HG03066 (cell line): ENCODE measurements at regions not wholly inside any gene's neighbourhood (a gene's known extent, or its start where the extent isn't known, plus 50 kb on each side); places are given as distances from the start of the nearest gene placed in this dataset.
"Not testable (repeated sequence)": the region's sequence is repeated elsewhere in the genome, so short reads cannot be mapped to it uniquely, and the experiment has no call there.

ENCODE experiments used
- ATAC-seq: cut with Tn5 transposase; IDR thresholded peaks from one replicate; pipeline ENCODE4 v1.9.1; 2021; ENCODE audit warnings: low read depth; ENCODE audit not compliant: unreplicated experiment

GRCh38 chr6:137794516-137795201 lies 72.4 kb upstream of the TNFAIP3 start:
- no peak for ATAC-seq

DNA sequence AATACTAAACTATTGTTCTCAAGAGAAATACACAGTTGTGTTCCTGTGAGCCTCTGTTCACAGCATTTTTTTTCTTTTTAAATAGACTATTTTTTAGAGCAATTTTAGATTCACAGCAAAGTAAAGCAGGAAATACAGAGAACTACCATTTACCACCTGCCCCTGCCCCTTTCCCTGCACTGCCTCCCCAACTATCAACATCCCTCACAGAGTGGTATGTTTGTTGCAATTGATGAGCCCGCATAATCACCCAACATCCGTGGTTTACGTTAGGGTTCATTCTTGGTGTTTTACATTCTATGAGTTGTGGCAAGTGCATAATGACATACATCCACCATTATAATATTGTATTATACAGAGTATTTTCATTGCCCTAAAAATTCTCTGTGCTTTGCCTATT lies 71.6 kb upstream of the TNFAIP3 start:
- no peak for ATAC-seq

- ATAC-seq, result no peak
Observed at GRCh38 chr6:137798261-137798660, 68.8 kb upstream of the TNFAIP3 start.

- no peak for ATAC-seq
Observed at GRCh38 chr6:137798846-137799245, 68.2 kb upstream of the TNFAIP3 start.

- no peak for ATAC-seq
Observed at GRCh38 chr6:137799950-137800568, 67.0 kb upstream of the TNFAIP3 start.

DNA sequence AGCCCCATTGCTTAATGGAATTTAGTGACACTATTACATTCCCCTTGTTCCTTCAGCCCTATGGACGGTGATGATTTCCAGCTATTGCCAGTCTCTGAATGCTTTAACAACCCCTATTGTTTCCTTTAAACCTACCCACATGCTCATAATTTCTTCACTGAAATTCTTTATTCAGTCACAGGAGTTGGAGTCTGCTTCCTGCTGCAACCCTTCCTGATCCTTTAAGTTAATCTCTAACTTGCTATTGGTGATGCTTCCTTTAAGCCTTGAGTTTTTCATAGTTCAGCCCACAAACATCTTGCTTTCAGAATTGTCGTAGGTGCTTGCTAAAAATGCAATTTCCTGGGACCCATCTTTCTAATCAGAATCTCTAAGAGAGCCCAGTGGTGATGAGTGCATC lies 66.3 kb upstream of the TNFAIP3 start:
- no peak for ATAC-seq

GRCh38 chr6:137801352-137802114 lies 65.5 kb upstream of the TNFAIP3 start:
- ATAC-seq, result no peak

- ATAC-seq, result no peak
Observed at GRCh38 chr6:137802408-137803182, 64.5 kb upstream of the TNFAIP3 start.

GRCh38 chr6:137804637-137805036 lies 62.4 kb upstream of the TNFAIP3 start:
- no peak for ATAC-seq

DNA sequence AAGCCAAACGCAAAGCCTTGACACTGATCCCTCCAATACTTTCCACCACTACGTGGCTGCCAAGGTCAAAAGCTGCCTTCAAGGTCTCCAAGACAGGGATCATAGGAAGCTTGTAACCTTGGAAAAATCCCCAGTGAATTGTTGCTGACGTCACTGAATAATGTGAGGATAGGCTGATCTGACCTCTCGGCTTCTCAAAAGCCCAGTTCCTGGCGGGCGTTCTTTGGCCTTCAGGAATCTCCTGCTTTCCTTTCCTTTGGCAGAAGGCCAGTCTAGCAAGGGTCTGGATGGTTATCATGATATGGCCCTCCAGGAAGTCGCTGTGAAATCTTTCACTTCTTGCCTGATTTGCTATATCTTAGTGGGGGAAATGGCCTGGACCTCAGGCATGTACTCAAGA lies 61.4 kb upstream of the TNFAIP3 start:
- ATAC-seq, result no peak

DNA sequence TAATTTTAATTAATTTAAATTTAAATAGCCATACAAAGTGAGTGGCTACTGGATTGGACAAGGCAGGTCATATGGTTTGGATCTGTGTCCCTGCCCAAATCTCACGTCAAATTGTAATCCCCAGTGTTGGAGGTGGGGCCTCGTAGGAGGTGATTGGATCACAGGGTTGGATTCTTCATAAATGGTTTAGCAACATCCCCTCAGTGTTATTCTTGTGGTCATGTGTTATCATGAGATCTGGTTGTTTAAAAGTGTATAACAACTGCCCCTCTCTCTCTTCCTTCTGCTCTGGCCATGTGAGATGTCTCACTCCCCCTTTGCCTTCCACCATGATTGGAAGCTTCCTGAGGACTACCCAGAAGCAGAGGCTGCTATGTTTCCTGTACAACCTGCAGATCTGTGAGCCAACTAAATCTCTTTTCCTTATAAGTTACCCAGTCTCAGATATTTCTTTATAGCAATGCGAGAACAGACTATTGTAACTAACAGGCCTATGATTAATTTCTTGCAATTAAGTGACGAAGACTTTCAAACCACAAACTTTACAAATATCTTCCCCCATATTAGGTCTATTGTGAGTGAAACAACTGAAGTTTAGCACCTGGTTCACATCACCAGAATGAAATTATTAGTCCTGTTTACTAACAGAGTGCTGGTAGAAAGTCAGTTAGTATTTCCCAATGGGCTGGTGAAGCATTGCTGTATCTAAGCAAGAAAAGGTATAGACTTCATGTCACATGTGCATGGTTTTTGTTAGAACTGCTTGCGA lies 60.0 kb upstream of the TNFAIP3 start:
- no peak for ATAC-seq

DNA sequence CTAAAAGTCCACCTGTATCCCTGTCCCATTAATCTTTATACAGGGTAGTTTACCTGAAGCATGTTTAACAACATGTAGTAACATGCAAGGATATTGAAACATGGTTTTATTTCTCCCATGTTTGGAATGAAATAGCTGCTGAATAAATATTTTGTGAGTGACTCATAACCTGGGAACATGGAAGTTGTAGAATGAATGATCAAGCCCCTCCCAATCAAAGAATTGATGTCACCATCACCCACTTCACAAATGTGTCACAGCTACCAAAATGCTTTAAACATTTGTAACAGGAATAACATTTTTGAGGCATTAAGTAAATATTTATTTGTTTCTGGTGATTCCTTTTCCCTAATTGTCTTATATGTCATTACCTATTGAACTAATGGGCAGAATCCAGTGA lies 58.9 kb upstream of the TNFAIP3 start:
- no peak for ATAC-seq

- ATAC-seq, result no peak
Observed at GRCh38 chr6:137808836-137809315, 58.2 kb upstream of the TNFAIP3 start.

DNA sequence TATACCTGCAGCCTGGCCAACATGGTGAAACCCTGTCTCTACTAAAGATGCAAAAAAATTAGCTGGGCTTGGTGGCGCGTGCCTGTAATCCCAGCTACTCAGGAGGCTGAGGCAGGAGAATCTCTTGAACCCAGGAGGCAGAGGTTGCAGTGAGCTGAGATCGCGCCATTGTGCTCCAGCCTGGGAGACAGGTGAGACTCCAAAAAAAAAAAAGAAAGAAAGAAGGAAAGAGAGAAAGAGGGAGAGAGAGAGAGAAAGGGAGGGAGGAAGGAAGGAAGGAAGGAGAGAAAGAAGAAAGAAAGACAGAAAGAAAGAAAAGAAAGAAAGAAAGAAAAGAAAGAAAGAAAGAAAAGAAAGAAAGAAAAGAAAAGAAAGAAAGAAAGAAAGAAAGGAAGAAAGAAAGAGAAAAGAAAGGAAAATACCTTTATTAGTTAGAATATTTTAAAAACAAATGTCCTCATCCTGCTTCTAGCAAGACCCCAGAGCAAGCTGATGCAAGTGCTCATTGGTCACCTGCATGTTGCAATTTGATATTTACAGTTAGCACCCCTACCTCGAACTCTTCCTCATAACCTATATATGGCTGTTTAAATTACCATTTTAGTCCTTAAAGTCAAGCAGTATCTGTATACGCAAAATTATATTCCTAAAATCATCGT lies 57.0 kb upstream of the TNFAIP3 start:
- not testable (repeated sequence) for ATAC-seq

GRCh38 chr6:137810554-137811120 lies 56.4 kb upstream of the TNFAIP3 start:
- no peak for ATAC-seq

DNA sequence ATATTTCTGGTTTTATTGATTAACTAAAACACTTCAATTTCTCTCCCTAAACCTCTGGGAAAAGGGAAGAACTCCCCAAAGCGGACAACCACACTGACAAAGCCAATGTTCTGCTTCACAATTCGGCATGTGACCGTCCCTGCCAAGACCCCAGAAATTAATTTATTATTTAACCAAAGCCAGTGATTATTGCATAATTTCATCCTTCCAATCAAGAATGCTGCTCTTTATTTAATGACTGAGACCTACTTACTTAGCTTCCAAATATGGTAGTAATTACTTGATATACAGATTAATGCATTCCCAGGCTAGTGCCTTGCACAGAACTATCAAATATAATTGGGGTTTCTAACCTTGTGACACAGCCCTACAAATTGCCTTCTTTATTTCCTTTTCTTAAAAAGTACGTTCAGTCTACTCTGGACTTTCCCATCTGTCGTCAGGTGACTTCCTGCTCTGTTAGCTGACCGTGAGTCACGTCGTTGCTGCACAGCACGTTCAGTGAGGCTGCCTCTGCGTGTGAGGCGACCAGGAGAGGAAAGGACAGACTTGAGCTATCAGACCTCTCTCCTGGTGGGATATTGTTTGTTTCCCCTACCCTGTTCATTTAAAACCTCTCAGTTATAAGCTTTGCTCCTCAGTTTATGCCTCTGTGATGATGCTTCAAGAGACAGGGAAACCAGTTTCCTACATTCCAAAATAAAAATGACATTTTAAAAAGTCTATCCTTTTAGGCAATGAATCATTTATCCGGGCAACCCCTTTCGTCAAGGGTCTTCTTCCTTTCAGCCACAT lies 55.7 kb upstream of the TNFAIP3 start:
- ATAC-seq, result peak; percentile 95

GRCh38 chr6:137811916-137812553 lies 55.0 kb upstream of the TNFAIP3 start:
- ATAC-seq, result no peak
